COLO668 (cell line): ENCODE measurements at regions not wholly inside any gene's neighbourhood (a gene's known extent, or its start where the extent isn't known, plus 50 kb on each side); places are given as distances from the start of the nearest gene placed in this dataset.
"Not testable (repeated sequence)": the region's sequence is repeated elsewhere in the genome, so short reads cannot be mapped to it uniquely, and the experiment has no call there.

Source experiments
- DNase-seq: peaks from one replicate; lab custom pipeline; 2025; ENCODE audit not compliant: unreplicated experiment; lab: John Stamatoyannopoulos, UW

GRCh38 chr7:17084166-17084475 is 202.3 kb upstream of the AGR3 start:
- no peak for DNase-seq

- no peak for DNase-seq
Measured at GRCh38 chr7:17085186-17085585, 203.4 kb upstream of the AGR3 start.

GRCh38 chr7:17086403-17086802 is 204.6 kb upstream of the AGR3 start:
- no peak for DNase-seq

DNA sequence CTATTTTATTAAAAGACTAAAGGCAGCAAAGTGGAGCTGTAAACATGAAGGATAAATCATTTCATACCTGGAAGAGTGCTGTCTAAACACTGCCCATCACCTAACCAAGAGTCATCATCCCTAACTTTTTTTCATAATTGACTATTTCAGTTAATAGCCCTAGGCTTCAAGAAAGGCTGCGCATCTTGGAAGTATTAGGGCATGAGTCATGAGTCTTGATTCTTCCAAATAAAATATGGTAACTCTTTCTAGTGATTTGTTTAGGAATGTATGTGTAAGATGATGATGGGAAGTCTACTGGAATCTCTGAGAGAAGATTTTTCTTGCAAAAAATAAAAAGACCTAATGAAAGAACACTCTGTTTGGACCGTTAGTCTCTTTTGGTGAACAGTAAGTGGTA is 207.7 kb upstream of the AHR start:
- no peak for DNase-seq

- DNase-seq: no peak
Measured at GRCh38 chr7:17093461-17093860, 205.0 kb upstream of the AHR start.

DNA sequence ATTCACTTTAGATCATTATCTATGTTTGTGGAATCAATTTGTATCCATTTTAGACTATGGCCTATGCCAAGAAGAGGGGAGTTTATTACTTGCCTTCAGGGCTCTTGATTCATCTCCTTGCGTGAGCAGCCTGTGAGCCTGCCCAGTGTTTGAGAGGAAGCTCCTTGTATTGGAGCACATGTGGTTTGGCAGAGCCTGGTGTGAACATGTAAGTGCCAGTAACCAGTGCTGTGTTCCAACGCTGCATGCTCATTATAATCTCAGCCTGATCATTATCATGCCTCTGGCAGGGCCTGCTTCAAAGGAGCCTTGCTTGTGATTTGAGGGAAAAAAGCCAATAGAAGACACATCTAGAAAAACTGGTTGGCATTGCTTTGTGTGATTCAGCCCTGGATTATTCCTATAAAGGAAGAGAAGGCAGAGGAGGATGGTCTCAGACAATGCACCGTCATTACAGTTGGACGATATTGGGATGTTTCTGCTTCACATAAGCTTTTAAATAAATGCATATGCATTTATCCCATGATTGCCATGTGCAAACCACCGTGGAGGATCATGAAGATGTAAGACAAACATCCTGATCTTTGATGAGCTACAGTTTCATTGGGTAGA is 203.4 kb upstream of the AHR start:
- no peak for DNase-seq

DNA sequence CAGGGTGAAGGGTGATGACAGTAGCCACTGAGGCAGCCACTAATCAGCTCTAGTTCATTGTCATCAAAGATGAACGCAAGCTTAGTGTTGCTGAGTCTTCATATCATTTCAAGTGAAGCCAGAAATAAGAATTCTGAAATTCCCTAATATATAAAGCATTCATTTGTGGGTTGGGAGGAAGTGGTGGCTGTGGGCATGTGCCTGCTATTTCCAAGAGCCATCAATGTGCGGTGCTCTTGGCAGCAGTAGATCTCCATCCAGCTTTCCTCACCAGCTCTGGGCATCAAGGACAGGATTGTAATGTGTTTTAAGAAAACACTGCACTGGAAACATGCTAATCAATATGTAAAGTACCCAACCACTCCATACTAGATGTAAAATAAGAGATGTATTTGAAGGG is 202.5 kb upstream of the AHR start:
- no peak for DNase-seq

DNA sequence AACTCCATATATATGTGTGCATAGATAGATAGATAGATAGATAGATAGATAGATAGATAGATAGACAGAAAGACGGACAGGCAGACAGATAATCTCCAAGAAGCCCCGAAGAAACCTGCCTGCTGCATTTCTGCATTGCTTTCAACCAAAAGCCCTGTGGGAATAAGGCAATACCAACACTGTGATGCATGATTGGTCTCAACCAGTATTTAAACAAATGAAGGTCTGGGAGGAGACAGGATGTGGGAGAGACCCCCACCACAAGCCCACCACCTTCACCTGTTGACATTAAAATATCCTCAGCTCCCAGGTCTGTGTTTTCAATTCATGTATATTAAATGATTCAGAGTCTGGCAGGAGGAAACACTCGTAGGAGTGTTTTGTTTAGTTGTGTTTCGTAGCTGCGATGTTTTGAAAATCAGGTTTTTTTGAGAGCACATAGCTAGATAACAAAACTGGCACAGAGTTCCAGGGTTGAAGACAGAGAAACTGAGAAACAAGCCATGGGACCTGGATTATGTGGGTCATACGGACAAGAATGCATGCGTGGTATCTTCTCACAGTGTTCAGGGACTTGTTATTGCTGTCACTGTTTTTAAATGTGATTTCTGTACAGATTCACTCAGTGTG is 200.7 kb upstream of the AHR start:
- no peak for DNase-seq

GRCh38 chr7:17098515-17098914 is 199.9 kb upstream of the AHR start:
- DNase-seq: no peak

DNA sequence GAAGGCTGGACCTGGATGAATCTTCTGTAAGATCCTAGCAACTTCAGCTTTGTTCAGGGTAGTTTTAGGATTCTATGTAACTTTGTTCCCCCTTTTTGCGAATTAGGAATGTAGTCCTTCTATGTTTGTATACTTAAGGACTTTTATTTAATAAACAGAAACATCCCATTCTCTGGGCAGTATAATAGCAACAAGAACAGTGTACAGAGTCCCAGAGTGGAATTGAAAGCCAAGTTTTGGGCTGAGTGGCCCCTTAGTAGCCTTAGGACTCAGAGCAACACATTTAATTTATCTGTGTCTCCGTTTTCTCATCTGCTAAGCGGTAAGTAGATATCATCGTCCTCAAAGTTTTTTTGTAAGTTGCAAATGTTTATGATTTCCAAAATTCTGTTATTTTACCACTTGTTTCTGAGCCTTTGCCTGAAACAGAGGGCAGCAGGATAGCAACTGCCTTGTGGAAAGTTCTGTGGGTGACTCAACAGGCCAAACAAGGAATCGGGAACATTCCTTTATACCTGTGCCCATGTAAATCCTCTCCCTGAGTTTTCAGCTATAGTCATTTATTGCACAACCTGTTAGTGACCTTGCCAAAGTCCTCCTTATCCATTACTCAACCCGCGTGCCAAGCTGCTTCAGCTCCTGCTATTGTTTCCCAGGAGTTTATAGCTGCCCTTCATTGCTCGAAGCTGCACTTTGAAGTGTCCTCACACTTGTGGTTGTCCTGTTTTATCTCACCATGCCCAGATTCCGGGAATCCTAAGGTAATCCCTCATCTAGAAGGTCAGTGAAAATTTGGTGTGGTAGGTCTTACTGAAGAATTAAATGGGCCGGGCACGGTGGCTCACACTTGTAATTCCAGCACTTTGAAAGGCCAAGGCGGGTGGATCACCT is 199.1 kb upstream of the AHR start:
- no peak for DNase-seq

DNA sequence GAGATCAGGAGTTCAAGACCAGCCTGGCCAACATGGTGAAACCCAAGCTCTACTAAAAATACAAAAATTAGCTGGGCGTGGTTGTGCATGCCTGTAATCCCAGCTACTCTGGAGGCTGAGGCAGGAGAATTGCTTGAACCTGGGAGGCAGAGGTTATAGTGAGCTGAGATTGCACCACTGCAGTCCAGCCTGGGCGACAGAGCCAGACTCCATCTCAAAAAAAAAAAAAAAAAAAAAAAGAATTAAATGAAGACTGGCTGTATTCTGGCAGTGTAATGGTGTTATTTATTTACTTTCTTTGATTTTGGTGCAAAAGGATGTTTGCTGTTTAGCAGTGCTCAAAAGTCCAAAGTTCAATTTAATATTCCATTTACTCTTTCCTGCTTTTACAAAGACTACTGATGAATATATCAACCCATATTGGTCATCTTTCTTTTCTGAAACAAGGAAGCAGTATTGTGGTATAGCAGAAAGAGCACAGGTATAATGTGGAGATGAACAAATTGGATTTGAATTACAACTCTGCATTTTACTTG is 198.4 kb upstream of the AHR start:
- not testable (repeated sequence) for DNase-seq

GRCh38 chr7:17101207-17101696 is 197.2 kb upstream of the AHR start:
- DNase-seq: no peak

DNA sequence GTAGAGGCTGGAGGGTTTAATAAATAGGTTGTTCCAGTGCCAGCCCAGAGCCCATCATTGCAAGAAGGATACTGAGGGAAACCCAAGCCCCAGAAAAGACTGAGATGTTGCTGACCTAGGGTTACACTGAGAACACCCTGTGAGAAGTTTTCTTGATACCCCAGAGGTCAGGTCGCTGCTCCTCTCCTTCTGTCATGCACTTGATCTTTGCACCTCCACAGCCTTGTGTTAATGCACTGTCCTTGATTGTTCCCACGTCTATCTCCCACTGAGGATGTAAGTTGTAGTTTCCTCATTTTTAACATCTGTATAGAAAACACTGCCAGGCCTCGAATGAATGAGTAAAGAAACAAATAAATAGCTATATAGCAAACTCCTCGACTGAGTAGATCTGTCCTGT is 195.3 kb upstream of the AHR start:
- DNase-seq: no peak

GRCh38 chr7:17103984-17104383 is 194.5 kb upstream of the AHR start:
- no peak for DNase-seq

DNA sequence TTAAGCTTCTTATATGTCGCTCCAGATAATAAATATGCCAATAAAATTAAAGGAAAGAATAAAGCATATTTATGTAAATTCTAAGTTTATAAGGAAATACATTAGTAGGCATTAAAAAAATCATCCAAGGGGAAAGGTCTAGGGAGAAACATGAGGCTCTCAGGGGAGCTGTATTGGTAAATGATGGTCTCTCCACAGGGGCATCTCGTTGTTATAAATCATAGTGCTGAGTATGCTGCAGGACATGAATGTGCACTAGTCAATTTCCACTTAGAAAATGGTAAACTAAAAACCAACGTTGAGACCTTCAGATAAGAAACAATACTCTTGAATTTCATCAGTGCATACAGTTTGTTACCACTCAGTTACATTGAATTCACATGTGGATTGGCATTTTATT is 194.0 kb upstream of the AHR start:
- DNase-seq: no peak

DNA sequence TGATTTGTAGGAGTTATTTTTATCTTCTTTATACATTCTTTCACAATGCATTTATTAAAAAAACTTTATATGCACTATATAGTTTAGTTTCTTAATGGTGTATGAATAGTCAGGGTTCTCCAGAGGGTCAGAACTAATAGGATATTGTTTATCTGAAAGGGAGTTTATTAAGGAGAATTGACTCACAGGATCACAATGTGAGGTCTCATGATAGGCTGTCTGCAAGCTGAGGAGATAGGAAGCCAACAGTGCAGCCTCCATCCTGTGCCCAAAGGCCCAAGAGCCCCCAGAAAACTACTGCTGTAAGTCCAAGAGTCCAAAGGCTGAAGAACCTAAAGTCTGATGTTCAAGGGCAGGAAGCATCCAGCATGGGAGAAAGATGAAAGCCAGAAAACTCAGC is 192.8 kb upstream of the AHR start:
- DNase-seq: no peak

DNA sequence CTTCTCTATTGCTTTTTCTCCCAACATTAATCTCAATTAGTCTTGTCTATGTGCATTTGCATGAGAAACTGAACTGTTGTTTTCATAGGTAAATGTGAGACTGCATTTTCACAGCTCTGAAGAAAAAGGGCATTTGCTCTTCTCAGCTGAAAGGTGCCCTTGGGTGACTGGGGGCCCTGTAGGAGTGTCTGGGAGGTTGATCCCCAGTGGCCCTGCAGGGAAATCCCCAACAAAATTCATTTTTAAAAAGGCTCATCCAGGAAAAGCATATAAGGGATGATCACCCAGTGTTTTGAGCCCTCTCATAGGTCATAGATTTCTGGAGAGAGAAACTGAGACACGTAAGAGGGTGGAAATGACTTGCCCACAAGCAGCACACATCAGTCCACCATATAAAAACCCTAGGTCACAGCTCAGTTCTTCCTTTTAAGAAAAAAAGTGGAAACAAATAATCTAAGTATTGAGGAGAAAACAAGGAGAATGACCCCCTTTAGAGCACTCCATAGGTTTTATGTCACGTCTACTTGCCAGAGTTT is 190.3 kb upstream of the AHR start:
- no peak for DNase-seq

GRCh38 chr7:17109020-17109419 is 189.4 kb upstream of the AHR start:
- no peak for DNase-seq

- DNase-seq: not testable (repeated sequence)
Measured at GRCh38 chr7:17113770-17114169, 184.7 kb upstream of the AHR start.

DNA sequence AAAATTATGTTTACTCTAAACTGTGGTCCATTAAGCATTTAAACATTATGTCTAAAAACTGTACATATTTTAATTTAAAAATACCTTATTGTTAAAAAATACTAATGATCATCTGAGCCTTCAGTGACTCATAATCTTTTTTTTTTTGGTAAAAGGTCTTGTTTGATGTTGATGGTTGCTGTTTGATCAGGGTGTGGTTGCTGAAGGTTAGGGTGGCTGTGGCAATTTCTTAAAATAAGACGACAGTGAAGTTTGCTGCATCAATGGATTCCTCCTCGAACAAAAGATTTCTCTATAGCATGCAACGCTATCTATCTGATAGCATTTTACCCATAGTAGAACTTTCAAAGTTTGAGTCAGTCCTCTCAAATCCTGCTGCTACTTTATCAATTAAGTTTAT is 180.0 kb upstream of the AHR start:
- DNase-seq: no peak

DNA sequence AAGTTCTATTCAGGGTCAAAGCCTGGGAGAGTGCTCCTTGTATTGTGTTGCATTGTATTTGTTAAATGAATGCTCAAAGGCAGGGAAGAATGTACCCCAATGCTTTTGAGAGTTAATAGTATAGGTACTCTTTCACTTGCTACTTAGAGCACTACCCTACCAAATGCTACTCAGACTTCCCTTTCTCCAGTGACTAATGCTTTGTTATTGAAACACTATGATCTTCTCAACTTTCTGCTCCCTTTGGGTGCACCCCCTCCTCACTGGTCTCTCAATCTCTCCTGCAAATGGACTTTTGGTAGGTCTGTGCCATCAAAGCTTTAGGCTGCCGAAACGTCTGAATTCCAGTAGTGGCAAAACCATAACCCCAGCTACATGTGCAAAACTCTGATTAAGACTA is 177.7 kb upstream of the AHR start:
- no peak for DNase-seq

- DNase-seq: no peak
Measured at GRCh38 chr7:17121671-17122070, 176.8 kb upstream of the AHR start.
